ENCODE measurements at regions not wholly inside any gene's neighbourhood (a gene's known extent, or its start where the extent isn't known, plus 50 kb on each side); places are given as distances from the start of the nearest gene placed in this dataset.

DNA sequence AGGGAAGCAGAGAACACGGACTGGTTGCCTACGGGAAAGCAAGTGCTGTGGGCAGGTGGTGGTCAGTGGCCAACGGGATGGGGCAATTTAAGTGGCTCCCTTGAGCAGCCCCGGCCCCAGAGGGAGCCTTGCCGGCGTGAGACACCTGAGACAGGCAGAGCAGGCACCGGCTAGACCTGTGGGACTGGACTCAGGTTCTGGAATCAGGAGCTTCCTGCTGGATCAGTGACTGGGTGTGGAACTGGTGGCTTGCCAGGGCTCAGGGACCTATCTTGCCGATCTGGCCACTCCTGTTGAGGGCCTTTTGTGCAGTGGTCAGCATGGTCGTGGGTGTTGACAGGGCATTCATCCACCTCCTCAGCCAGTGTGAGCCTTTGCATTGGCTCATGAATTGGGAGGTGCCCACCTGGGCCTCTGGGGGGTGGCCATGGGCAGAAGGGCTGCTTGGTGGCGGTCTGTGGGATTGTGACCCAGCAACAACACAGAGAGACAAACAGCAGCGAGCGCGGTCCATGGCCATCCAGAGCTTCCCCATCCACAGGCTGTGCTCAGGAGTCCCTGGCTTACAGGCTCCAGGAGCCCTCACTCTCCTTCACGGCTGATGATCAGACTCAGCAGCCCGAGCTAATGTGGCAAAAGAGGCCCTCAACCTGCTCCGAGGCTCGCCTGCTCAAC is 85.4 kb upstream of the ZNF516 start:
- no peak overlapping the region for H3K4me3 Mint-ChIP-seq (ENCODE audit: unreplicated experiment)

DNA sequence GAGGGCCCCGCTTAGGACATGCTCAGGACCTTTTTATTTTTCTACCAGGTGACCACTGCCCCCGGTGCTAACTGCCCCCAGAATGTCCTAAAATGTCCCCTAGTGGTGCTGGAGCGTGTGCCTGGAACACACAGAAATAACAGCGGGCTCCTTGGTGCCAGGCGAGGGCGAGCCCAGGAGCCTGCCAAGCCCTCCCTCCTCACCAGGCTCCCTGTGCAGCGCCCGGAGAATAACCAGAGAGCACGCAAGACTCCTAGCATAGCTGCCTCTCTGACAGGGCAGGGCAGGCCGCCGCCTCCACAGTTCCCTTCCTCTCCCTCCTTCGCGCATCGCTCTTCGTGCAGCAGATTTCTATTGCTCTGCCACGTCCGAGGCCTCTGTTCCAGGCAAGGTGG is 84.3 kb upstream of the ZNF516 start:
- H3K4me1 Mint-ChIP-seq (ENCODE audit: unreplicated experiment) = peaks cover 5% of the 10 kb centered on the region

More for the DNA sequence above, 85.4 kb upstream of the ZNF516 start:
- DNase-seq (ENCODE audit: low spot score) = no peak
- Mint-ChIP-seq H3K4me1 (ENCODE audit: unreplicated experiment) (peaks cover 3% of the 10 kb centered on the region), H3K27ac (ENCODE audit: unreplicated experiment) (no peak overlapping the region), H3K9me3 (ENCODE audit: unreplicated experiment) (no peaks in the 10 kb centered on the region), H3K36me3 (ENCODE audit: low read depth, unreplicated experiment) (no peaks in the 10 kb centered on the region), H3K27me3 (ENCODE audit: unreplicated experiment) (no peaks in the 10 kb centered on the region)
- TF ChIP-seq, protein P1, sequence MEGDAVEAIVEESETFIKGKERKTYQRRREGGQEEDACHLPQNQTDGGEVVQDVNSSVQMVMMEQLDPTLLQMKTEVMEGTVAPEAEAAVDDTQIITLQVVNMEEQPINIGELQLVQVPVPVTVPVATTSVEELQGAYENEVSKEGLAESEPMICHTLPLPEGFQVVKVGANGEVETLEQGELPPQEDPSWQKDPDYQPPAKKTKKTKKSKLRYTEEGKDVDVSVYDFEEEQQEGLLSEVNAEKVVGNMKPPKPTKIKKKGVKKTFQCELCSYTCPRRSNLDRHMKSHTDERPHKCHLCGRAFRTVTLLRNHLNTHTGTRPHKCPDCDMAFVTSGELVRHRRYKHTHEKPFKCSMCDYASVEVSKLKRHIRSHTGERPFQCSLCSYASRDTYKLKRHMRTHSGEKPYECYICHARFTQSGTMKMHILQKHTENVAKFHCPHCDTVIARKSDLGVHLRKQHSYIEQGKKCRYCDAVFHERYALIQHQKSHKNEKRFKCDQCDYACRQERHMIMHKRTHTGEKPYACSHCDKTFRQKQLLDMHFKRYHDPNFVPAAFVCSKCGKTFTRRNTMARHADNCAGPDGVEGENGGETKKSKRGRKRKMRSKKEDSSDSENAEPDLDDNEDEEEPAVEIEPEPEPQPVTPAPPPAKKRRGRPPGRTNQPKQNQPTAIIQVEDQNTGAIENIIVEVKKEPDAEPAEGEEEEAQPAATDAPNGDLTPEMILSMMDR (IDR thresholded peaks at IDR 0.05; ENCODE audit: unreplicated experiment) = no peak

DNA sequence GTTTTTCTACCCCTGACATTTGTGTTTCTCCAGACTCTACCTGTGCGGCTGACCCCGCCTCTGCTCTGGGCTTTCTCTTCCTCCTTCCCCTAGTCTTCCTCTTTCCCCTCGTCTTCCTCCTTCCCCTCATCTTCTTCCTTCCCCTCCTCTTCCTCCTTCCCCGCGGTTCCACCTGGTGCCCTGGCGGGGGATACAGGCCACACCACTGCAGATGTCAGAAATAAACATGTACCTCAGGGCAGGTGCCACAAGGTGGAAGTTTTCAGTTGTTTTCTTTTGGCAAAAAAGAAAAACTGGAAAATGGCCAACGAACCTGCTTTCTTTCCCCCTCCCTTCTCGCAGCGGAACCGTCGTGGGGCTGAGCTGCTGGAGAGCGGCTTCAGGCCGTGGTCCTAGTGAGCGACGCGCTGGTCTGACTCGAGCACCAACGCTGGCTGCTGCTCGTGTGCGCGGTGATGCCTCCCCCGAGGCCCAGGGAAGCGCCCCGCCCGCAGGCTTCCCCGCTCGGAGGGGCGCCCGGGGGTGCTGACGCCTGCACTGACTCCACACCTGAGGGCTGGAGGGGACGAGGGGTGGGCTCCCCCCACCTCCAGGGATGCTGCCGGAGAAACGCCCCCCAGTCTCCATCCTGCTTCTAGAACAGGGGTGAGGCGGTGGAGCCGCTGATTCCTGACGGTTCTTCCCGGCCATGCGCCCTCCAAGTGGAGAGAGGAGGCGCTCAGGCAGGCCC is 83.7 kb upstream of the ZNF516 start:
- no peak for DNase-seq (ENCODE audit: low spot score)
- Mint-ChIP-seq H3K27me3 (ENCODE audit: unreplicated experiment) (no peaks in the 10 kb centered on the region), H3K36me3 (ENCODE audit: low read depth, unreplicated experiment) (no peaks in the 10 kb centered on the region), H3K4me1 (ENCODE audit: unreplicated experiment) (peaks cover 6% of the 10 kb centered on the region), H3K27ac (ENCODE audit: unreplicated experiment) (no peak overlapping the region), H3K9me3 (ENCODE audit: unreplicated experiment) (no peaks in the 10 kb centered on the region), H3K4me3 (ENCODE audit: unreplicated experiment) (no peak overlapping the region)
- TF ChIP-seq, protein P1 (IDR thresholded peaks at IDR 0.05; ENCODE audit: unreplicated experiment) = no peak

More for the DNA sequence above, 84.3 kb upstream of the ZNF516 start:
- H3K36me3 Mint-ChIP-seq (ENCODE audit: low read depth, unreplicated experiment) = no peaks in the 10 kb centered on the region
- no peak overlapping the region for H3K4me3 Mint-ChIP-seq (ENCODE audit: unreplicated experiment)
- H3K27me3 Mint-ChIP-seq (ENCODE audit: unreplicated experiment) = no peaks in the 10 kb centered on the region
- H3K9me3 Mint-ChIP-seq (ENCODE audit: unreplicated experiment) = no peaks in the 10 kb centered on the region
- H3K27ac Mint-ChIP-seq (ENCODE audit: unreplicated experiment) = no peak overlapping the region
- TF ChIP-seq, protein P1 (IDR thresholded peaks at IDR 0.05; ENCODE audit: unreplicated experiment) = no peak
- no peak for DNase-seq (ENCODE audit: low spot score)

DNA sequence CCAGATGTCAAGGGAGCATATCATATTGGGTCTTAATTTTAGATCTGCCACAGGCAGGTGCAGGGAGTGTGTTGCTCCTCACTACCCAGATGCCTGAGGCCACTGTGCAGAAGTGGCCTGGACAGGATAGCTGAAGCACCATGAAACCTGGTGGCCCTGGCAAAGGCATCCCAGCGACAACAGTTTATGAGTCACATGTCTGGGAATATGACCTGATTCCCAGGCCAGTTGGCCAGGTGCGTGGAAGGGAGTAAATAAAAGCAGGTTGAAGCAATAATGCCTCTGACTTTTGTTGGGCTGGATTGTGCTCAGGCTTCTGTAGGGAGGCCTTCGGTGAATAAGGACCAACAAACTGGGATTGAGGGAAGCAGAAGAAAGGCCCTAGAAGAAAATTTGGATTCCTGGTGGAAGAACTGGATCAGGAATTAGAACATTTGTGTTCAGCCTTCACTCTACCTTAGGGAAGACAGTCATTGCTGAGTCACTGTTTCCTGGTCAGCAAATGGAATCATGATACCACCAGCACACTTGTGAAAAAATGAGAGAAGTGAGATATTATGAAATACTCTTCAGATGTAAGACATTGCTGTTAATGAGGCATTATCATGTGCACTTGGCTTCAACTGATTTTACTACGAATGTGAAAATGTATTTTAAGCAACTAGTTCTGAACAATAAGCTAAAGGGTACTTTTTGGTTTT is 78.4 kb upstream of the ZNF516 start:
- no peak overlapping the region for H3K4me3 Mint-ChIP-seq (ENCODE audit: unreplicated experiment)
- TF ChIP-seq, protein P1 (IDR thresholded peaks at IDR 0.05; ENCODE audit: unreplicated experiment) = no peak
- peaks cover 3% of the 10 kb centered on the region for H3K9me3 Mint-ChIP-seq (ENCODE audit: unreplicated experiment)
- DNase-seq (ENCODE audit: low spot score) = no peak
- H3K4me1 Mint-ChIP-seq (ENCODE audit: unreplicated experiment) = peaks cover 8% of the 10 kb centered on the region
- peaks cover 1% of the 10 kb centered on the region for H3K27me3 Mint-ChIP-seq (ENCODE audit: unreplicated experiment)
- no peak overlapping the region for H3K27ac Mint-ChIP-seq (ENCODE audit: unreplicated experiment)
- H3K36me3 Mint-ChIP-seq (ENCODE audit: low read depth, unreplicated experiment) = no peaks in the 10 kb centered on the region

Data from endothelial cell (in vitro differentiated cells).